Nephron (organoid): ENCODE measurements at regions not wholly inside any gene's neighbourhood (a gene's known extent, or its start where the extent isn't known, plus 50 kb on each side); places are given as distances from the start of the nearest gene placed in this dataset.

Experiments
- H3K27ac Mint-ChIP-seq, 3 experiments: 2 replicates each; pipeline ENCODE4 v1.8.0; 2020; ENCODE audit warnings: mixed read lengths in 3 of 3, mild to moderate bottlenecking in 2 of 3, moderate library complexity in 1 of 3
- H3K27me3 Mint-ChIP-seq: 2 replicates; pipeline ENCODE4 v1.8.0; 2021; ENCODE audit warnings: low read depth, mild to moderate bottlenecking, moderate library complexity, mixed read lengths
- H3K36me3 Mint-ChIP-seq: 2 replicates; pipeline ENCODE4 v1.8.0; 2020; ENCODE audit warnings: low read depth, mixed read lengths
- H3K4me1 Mint-ChIP-seq: 2 replicates; pipeline ENCODE4 v1.8.0; 2020; ENCODE audit warnings: mixed read lengths
- H3K4me3 Mint-ChIP-seq, 3 experiments: 2 replicates each; pipeline ENCODE4 v1.8.0; 2020; ENCODE audit warnings: mild to moderate bottlenecking in 3 of 3, mixed read lengths in 3 of 3, moderate library complexity in 2 of 3
- H3K9me3 Mint-ChIP-seq: 2 replicates; pipeline ENCODE4 v1.8.0; 2020; ENCODE audit warnings: mixed read lengths
- CTCF ChIP-seq, 3 experiments: fragments of 200-600 bp; sonication (generic); IDR thresholded peaks; one replicate each; pipeline ENCODE4 v1.5.0; 2021; ENCODE audit warnings: antibody characterized with exemption in 3 of 3; ENCODE audit not compliant: unreplicated experiment in 3 of 3

GRCh38 chr17:5942687-5943086 is 127.5 kb upstream of the WSCD1 start:
- Mint-ChIP-seq H3K9me3 (peaks cover 9% of the 10 kb centered on the region), H3K27ac (no peak overlapping the region), H3K36me3 (no peaks in the 10 kb centered on the region), H3K4me1 (peaks cover 15% of the 10 kb centered on the region), H3K4me3 (no peak overlapping the region), H3K27me3 (peaks cover 6% of the 10 kb centered on the region)
- TF ChIP-seq CTCF (IDR thresholded peaks at IDR 0.05; ENCODE audit: unreplicated experiment in 3 of 3): no peak

GRCh38 chr17:5943232-5943631 is 126.9 kb upstream of the WSCD1 start:
- H3K4me1 Mint-ChIP-seq: peaks cover 15% of the 10 kb centered on the region
- H3K9me3 Mint-ChIP-seq: peaks cover 9% of the 10 kb centered on the region
- H3K27me3 Mint-ChIP-seq: peaks cover 6% of the 10 kb centered on the region
- H3K27ac Mint-ChIP-seq: peak overlapping the region in 1 of 3 experiments; percentile 3
- no peaks in the 10 kb centered on the region for H3K36me3 Mint-ChIP-seq
- no peak for TF ChIP-seq CTCF (IDR thresholded peaks at IDR 0.05; ENCODE audit: unreplicated experiment in 3 of 3)
- no peak overlapping the region for H3K4me3 Mint-ChIP-seq

- Mint-ChIP-seq H3K9me3 (peaks cover 9% of the 10 kb centered on the region), H3K27ac (no peak overlapping the region), H3K4me1 (peaks cover 15% of the 10 kb centered on the region), H3K4me3 (no peak overlapping the region), H3K27me3 (peaks cover 9% of the 10 kb centered on the region), H3K36me3 (no peaks in the 10 kb centered on the region)
- TF ChIP-seq CTCF (IDR thresholded peaks at IDR 0.05; ENCODE audit: unreplicated experiment in 3 of 3): no peak
Observed at GRCh38 chr17:5943982-5944381, 126.2 kb upstream of the WSCD1 start.

- Mint-ChIP-seq H3K27me3 (peaks cover 26% of the 10 kb centered on the region), H3K4me3 (no peak overlapping the region), H3K9me3 (peaks cover 9% of the 10 kb centered on the region), H3K27ac (no peak overlapping the region), H3K36me3 (no peaks in the 10 kb centered on the region), H3K4me1 (peaks cover 27% of the 10 kb centered on the region)
- TF ChIP-seq CTCF (IDR thresholded peaks at IDR 0.05; ENCODE audit: unreplicated experiment in 3 of 3): no peak
Observed at GRCh38 chr17:5947701-5948180, 122.4 kb upstream of the WSCD1 start.

GRCh38 chr17:5948811-5949210 is 121.4 kb upstream of the WSCD1 start:
- Mint-ChIP-seq H3K4me1 (peaks cover 18% of the 10 kb centered on the region), H3K27ac (no peak overlapping the region), H3K27me3 (peaks cover 27% of the 10 kb centered on the region), H3K9me3 (peaks cover 9% of the 10 kb centered on the region), H3K4me3 (no peak overlapping the region), H3K36me3 (no peaks in the 10 kb centered on the region)
- no peak for TF ChIP-seq CTCF (IDR thresholded peaks at IDR 0.05; ENCODE audit: unreplicated experiment in 3 of 3)

- H3K27ac Mint-ChIP-seq: no peak overlapping the region
- H3K4me3 Mint-ChIP-seq: no peak overlapping the region
Observed at GRCh38 chr17:5950878-5951277, 119.3 kb upstream of the WSCD1 start.

More at GRCh38 chr17:5950878-5951277, 119.3 kb upstream of the WSCD1 start:
- Mint-ChIP-seq H3K9me3 (peaks cover 11% of the 10 kb centered on the region), H3K27me3 (peaks cover 31% of the 10 kb centered on the region), H3K36me3 (no peaks in the 10 kb centered on the region), H3K4me1 (peaks cover 18% of the 10 kb centered on the region)
- TF ChIP-seq CTCF (IDR thresholded peaks at IDR 0.05; ENCODE audit: unreplicated experiment in 3 of 3): no peak
